ENCODE measurements at regions not wholly inside any gene's neighbourhood (a gene's known extent, or its start where the extent isn't known, plus 50 kb on each side); places are given as distances from the start of the nearest gene placed in this dataset.
"Not testable (repeated sequence)": the region's sequence is repeated elsewhere in the genome, so short reads cannot be mapped to it uniquely, and the experiment has no call there.

- DNase-seq: no peak
These were observed 85.3 kb downstream of the RFLNA start for GRCh38 chr12:124379938-124380754.

GRCh38 chr12:124379379-124379937 is 84.6 kb downstream of the RFLNA start:
- DNase-seq: no peak

GRCh38 chr12:124378926-124379325 is 84.0 kb downstream of the RFLNA start:
- no peak for DNase-seq

DNA sequence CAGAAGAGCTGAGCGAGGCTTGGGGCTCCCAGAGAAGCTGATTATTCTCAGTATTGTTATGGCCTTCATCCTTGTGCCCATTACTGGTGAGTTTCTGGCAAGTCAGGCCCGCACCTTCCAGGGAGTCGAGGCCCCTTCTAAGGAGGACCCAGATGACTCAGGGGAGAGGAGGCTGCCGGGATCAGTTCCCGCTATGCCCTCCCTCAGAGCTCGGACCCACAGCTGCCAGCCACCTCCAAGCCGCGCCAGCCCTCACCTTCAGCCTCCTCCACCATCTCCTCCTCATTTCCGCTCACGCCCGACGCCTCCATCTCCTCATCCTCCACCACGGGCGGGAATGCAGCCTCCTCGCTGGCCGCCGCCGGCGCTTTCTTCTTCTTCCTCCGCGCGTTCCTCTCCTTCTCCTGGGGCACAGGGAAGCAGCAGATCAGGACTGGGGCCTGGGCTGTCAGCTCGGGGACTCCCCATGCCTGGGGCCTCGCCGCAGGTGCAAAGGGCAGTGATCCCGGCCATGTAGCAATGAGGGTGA is 83.2 kb downstream of the RFLNA start:
- DNase-seq: no peak

DNA sequence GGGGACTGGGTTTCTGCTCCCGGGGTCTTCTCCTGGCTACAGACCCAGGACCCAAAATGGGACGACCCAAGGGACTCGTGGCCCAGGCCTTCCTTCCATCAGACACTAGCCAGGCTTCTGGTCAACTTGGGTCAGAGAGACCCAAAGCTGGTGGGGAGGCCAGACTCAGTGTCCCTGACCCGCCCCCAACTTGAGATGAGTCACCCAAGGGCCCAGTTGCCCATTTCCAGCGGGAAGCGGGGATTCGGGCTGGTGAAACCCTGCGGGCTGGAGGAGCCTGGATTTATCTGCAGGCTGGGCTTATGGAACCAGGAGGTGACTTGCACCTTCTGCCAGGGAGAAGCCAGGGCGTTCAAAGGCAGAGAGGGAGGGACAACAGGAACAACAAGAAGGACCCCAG is 81.5 kb downstream of the RFLNA start:
- no peak for DNase-seq

DNA sequence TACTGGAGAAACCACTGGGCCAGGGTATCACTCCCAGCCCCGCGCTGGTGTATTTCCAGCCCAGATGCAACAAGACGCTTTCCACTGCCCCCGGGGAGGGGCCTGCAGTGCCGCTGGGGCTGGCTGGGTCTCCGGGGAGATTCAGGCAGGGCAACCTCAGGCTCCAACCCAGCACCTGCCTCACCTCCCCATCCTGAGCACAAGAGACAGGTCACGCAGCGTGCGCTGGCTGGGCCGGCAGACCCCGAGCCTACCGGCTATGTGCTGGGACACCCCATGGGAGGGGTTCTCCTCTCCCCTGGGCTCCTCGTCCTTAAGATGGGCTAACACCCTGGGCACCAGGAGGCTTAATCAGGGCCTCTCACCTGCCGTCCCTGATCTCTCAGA is 80.9 kb downstream of the RFLNA start:
- no peak for DNase-seq

GRCh38 chr12:124375141-124375788 is 80.4 kb downstream of the RFLNA start:
- DNase-seq: no peak

- DNase-seq: no peak
These were observed 79.7 kb downstream of the RFLNA start for GRCh38 chr12:124374567-124374966.

DNA sequence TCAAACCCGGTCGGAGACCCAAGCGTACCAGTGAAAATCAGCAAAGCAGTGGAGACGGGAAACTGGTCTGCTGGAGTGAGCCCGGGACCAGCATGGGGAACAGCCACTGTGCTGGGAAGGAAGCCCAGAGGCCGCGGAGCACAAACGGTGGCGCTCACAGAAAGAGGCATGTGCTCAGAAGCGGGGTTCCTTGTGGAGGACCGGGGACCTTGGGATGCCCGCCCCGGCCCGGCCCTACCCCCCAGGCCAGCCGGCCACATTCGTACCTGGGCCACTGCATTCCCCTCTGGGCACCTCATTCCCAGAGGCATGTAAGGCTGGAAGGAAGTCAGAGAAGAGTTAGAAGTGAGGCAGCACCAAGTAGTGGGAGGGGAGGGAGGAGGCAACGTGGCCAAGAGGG is 79.3 kb downstream of the RFLNA start:
- no peak for DNase-seq

- not testable (repeated sequence) for DNase-seq
These were observed 78.8 kb downstream of the RFLNA start for GRCh38 chr12:124373701-124374100.

GRCh38 chr12:124372831-124373230 is 77.9 kb downstream of the RFLNA start:
- DNase-seq: no peak

DNA sequence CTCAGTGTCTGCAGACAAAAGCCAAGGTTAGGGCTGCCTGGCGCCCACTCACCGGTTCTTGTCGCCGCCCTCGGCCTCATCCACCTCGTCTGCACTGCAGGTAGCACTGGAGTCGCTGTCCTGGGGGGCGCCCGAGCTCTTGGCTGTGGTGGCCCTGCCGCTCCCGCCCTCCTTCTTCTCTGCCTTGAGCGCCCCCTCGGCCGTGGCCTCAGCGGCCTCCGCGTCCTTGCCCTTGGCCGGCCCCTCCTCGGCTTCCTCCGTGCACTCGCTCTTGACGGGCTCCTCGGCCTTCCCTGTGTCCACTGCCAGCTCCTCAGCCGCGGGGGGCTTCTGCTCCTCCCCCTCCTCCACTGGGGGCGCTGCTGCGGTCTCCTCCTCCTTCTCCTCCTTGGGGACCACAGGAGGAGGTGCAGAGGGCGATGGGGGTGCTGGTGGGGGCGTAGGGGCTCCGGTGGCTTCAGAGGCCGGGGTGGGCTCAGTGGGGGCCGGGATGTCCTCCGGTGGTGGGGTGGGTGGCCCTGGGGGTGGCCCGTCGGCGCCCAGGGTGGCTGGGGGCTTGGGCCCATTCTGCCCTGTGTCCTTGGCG is 77.2 kb downstream of the RFLNA start:
- DNase-seq: no peak

GRCh38 chr12:124371366-124371765 is 76.5 kb downstream of the RFLNA start:
- DNase-seq: no peak

DNA sequence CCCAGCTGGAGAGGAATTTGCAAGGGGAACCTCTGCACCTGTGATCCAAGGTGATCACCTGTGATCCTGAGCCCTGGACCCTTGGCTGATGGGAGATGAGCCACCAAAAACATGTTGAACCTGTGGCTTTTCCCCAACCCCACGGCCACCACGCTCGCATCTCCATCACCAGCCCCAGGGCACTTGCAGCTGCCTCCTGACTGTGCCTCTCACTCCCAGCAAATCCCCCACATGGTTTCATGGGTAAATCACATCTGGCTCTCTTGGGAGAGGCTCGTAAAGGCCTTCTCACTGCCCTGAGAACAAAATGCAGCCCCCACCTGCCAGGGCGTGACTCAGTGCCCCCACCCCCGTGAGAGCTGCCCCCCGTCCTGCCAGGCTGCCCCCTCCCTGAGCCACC is 76.0 kb downstream of the RFLNA start:
- DNase-seq: no peak

DNA sequence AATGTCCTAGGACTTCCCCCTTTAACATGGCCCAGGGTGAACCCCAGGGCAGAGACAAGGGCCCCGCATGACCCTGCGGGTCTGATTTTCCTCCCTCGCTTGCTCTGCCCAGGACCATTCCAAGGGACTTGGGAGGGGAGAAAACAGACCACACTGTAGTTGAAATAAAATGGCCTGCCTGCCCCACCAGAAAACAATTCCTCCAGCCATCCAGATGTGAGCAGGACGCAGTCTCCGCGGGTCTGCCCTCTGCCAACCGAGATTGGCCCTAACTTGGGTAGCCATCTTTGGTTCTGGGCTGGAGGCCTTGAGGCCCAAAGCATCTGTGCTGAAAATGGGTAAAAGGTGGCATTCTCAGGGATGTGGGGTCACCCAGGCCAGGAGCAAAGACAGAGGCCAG is 75.5 kb downstream of the RFLNA start:
- no peak for DNase-seq

DNA sequence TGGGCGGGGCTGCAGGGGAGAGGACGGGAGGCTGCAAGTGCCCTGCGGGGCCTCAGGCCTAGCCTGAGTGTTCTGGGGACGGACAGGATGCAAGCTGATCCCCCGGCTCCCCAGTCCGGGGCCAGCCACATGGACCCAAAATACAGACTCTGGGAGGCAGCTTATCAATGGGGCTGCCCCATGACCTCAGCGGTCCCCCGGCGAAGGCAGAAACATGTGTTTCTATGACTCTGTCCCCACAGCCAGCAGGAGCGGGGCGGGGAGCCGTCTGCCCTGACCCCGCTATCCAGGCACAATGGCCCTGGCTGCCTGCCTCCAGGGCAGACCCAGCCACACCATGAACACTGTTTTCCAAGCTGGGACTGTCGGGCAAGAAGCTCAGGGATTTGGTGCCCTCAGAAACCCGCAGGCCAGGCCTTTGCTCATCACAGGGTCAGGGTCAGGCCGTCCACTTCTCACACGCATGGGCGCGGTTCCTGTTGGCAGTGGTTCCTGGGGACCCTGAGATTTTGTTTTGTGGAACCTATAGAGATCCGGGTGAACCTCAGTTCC is 75.0 kb downstream of the RFLNA start:
- DNase-seq: no peak

- no peak for DNase-seq
These were observed 74.3 kb downstream of the RFLNA start for GRCh38 chr12:124369055-124369826.

GRCh38 chr12:124368421-124369032 is 73.6 kb downstream of the RFLNA start:
- DNase-seq: no peak

DNA sequence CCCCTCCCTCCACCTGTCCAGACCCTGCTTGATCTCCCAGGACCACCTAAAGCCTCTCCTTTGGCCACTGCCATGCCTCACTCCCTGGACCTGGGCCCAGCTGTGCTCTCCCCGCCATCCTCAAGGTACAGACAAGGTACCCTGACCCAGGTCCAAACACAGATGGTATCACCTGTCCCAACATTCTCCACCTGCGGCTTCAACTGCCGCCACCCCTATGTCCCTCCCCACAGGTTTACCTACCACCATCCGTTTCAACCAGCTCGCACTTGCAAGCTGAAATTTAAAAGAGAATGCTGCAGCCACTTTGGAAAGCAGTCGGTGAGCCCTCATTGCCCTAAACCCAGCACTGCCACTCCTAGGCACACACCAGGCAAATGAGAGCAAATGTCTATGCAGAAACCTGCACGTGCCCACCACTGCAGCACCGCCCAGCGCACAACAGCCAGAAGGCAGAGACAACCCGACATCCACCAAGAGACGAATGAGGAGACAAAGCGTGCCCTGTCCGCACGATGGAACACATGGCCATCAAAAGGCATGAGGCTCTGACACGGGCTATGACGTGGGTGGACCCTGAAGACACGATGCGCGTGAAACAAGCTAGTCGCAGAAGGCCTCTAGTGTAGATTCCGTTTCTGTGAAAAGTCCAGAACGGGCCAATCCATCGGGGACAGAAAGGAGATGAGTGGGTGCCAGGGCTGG is 71.0 kb downstream of the RFLNA start:
- DNase-seq: no peak

Data from activated CD4-positive, alpha-beta T cell treated with anti-CD3 and anti-CD28 coated beads for 4 hours (primary cell).